ENCODE measurements at regions not wholly inside any gene's neighbourhood (a gene's known extent, or its start where the extent isn't known, plus 50 kb on each side); places are given as distances from the start of the nearest gene placed in this dataset.

DNA sequence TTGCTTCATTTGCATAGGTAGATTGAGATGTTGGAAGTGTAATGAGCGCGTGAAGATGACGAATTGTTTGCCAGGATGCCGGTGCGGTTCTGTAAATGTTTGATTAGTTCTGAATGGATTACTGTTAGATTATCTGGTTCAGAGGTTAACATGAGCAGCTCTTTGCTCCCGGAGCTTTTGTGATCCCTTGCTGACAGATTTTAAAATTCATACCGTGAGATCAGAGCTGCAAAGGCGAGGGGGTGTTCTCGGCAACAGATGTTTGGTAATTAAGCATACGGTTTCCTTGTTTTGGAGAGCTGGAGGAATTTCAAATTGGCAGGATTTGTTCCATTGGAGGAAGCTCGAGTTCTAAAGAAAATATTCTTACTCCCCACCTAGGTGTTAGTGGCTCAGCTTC lies 237.8 kb upstream of the GPR26 start:
- no peak overlapping the region for H3K4me3 Mint-ChIP-seq (ENCODE audit: low read depth)
- H3K36me3 Mint-ChIP-seq (ENCODE audit: insufficient read depth) = peaks cover 1% of the 10 kb centered on the region
- H3K4me1 Mint-ChIP-seq (ENCODE audit: low read depth) = peaks cover 16% of the 10 kb centered on the region
- TF ChIP-seq, protein P1, sequence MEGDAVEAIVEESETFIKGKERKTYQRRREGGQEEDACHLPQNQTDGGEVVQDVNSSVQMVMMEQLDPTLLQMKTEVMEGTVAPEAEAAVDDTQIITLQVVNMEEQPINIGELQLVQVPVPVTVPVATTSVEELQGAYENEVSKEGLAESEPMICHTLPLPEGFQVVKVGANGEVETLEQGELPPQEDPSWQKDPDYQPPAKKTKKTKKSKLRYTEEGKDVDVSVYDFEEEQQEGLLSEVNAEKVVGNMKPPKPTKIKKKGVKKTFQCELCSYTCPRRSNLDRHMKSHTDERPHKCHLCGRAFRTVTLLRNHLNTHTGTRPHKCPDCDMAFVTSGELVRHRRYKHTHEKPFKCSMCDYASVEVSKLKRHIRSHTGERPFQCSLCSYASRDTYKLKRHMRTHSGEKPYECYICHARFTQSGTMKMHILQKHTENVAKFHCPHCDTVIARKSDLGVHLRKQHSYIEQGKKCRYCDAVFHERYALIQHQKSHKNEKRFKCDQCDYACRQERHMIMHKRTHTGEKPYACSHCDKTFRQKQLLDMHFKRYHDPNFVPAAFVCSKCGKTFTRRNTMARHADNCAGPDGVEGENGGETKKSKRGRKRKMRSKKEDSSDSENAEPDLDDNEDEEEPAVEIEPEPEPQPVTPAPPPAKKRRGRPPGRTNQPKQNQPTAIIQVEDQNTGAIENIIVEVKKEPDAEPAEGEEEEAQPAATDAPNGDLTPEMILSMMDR (IDR thresholded peaks at IDR 0.05; ENCODE audit: unreplicated experiment) = no peak
- DNase-seq (ENCODE audit: low spot score, unreplicated experiment) = no peak
- no peaks in the 10 kb centered on the region for H3K9me3 Mint-ChIP-seq (ENCODE audit: low read depth)
- H3K27me3 Mint-ChIP-seq = peaks cover 15% of the 10 kb centered on the region
- H3K27ac Mint-ChIP-seq = peak overlapping the region; percentile 57

DNA sequence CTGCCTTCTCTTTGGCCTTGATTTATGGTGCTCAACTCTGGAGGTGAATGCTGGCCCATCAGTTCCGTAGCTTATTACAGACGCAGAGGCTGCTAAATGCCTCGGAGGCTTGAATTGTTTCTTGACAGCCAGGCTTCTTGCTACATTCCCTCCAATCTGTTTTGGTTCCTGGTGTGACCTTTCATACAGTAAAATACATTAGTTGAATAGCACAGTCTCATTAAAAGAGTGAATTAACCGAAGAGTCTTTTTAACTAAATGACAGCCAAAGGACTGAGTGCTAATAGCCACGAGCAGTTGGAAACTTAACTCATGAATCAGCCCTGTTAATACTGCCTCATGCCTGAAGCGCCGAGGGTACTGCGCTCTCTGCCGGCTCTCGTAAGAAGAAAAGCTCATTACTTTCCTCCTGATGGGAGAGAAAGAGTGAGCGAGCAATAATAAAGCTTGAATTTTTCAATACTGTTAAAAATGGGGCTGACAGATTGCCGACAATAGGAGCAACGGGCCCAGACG lies 236.4 kb upstream of the GPR26 start:
- peaks cover 1% of the 10 kb centered on the region for H3K36me3 Mint-ChIP-seq (ENCODE audit: insufficient read depth)
- peaks cover 15% of the 10 kb centered on the region for H3K27me3 Mint-ChIP-seq
- TF ChIP-seq, protein P1 (IDR thresholded peaks at IDR 0.05; ENCODE audit: unreplicated experiment) = no peak
- no peak for DNase-seq (ENCODE audit: low spot score, unreplicated experiment)
- H3K4me3 Mint-ChIP-seq (ENCODE audit: low read depth) = no peak overlapping the region
- H3K4me1 Mint-ChIP-seq (ENCODE audit: low read depth) = peaks cover 24% of the 10 kb centered on the region
- H3K27ac Mint-ChIP-seq = no peak overlapping the region
- H3K9me3 Mint-ChIP-seq (ENCODE audit: low read depth) = no peaks in the 10 kb centered on the region

DNA sequence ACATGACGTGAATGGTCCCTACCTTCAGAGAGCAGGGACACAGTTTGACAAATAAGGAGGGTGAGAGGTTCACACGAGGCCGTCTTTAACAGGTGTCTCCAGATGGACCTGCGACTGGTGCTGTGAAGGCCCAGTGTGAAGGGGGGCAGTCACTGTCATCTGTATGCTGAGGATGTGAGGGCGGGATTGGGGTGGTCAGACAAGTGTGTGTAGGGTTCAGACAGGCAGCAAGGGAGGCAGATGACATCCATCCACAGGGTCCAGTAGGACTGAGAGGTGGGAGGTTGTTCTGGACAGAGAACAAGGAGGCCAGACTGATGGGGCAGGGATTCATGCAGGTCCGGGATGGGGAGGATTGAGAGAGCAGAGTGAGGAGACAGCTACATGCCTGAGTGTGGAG lies 232.6 kb upstream of the GPR26 start:
- no peak for DNase-seq (ENCODE audit: low spot score, unreplicated experiment)
- no peaks in the 10 kb centered on the region for H3K9me3 Mint-ChIP-seq (ENCODE audit: low read depth)
- H3K27ac Mint-ChIP-seq = no peak overlapping the region
- peaks cover 1% of the 10 kb centered on the region for H3K36me3 Mint-ChIP-seq (ENCODE audit: insufficient read depth)
- no peak overlapping the region for H3K4me3 Mint-ChIP-seq (ENCODE audit: low read depth)
- peaks cover 3% of the 10 kb centered on the region for H3K27me3 Mint-ChIP-seq
- peaks cover 17% of the 10 kb centered on the region for H3K4me1 Mint-ChIP-seq (ENCODE audit: low read depth)
- TF ChIP-seq, protein P1 (IDR thresholded peaks at IDR 0.05; ENCODE audit: unreplicated experiment) = no peak

DNA sequence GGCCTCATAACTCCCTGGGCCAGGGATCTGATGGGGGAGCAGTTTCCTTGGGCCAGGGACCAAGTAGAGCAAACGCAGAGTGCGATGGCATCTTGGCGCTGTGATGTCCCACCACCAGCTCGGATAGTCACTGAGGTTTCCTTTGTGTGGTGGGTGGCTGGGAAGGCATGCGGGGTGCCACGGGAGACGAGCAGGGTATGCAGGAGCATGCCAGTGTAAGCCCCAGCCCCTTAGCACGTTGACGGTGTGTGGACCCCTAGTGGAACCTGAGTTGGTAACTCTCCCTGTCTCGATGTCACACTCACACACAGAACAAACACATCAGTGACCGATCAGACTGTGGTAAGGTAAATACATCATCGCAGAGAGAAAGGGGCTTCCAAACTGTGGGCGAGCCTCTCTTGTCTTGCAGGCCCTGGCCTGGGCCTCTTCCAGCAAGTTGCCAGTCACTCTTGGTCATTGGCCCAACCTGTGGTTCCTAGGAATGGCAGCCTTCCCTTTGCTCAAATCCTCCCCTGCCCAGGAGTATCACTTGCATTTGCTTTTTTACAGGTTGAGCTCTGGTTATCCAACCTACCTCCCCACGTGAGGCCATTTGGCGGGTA lies 231.6 kb upstream of the GPR26 start:
- peaks cover 13% of the 10 kb centered on the region for H3K4me1 Mint-ChIP-seq (ENCODE audit: low read depth)
- peaks cover 3% of the 10 kb centered on the region for H3K27me3 Mint-ChIP-seq
- TF ChIP-seq, protein P1 (IDR thresholded peaks at IDR 0.05; ENCODE audit: unreplicated experiment) = no peak
- no peak overlapping the region for H3K4me3 Mint-ChIP-seq (ENCODE audit: low read depth)
- H3K9me3 Mint-ChIP-seq (ENCODE audit: low read depth) = no peaks in the 10 kb centered on the region
- H3K27ac Mint-ChIP-seq = no peak overlapping the region
- peaks cover 1% of the 10 kb centered on the region for H3K36me3 Mint-ChIP-seq (ENCODE audit: insufficient read depth)
- DNase-seq (ENCODE audit: low spot score, unreplicated experiment) = no peak

DNA sequence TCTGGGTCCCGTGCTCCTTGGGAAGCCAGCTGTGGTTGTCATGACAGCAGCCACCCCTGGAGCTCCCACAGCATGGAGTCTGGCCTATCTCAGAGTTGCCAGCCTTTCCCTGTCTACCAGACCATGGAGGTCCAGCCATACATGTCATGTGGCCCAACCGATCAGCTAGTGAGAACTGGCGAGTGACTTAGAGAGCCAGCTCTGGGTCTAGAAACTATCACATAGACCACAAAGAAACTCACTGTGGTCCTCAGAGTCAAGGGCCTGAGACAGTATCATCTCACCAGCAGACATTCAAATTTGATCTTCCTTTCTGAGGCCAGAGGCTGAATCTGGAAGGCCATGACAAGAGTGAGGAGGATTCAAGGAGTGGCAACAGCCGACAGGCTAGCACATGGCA lies 223.3 kb upstream of the GPR26 start:
- H3K27me3 Mint-ChIP-seq = peaks cover 3% of the 10 kb centered on the region
- TF ChIP-seq, protein P1 (IDR thresholded peaks at IDR 0.05; ENCODE audit: unreplicated experiment) = no peak
- H3K27ac Mint-ChIP-seq = no peak overlapping the region

More for the DNA sequence above, 223.3 kb upstream of the GPR26 start:
- Mint-ChIP-seq H3K36me3 (ENCODE audit: insufficient read depth) (no peaks in the 10 kb centered on the region), H3K4me1 (ENCODE audit: low read depth) (no peaks in the 10 kb centered on the region), H3K4me3 (ENCODE audit: low read depth) (no peak overlapping the region), H3K9me3 (ENCODE audit: low read depth) (no peaks in the 10 kb centered on the region)
- no peak for DNase-seq (ENCODE audit: low spot score, unreplicated experiment)

Measured in progenitor cell of endocrine pancreas (in vitro differentiated cells).